ENCODE measurements at regions not wholly inside any gene's neighbourhood (a gene's known extent, or its start where the extent isn't known, plus 50 kb on each side); places are given as distances from the start of the nearest gene placed in this dataset.

- H3K9me3 ChIP-seq: no peaks in the 10 kb centered on the region
- DNase-seq: no peak
- no peaks in the 10 kb centered on the region for H3K4me1 ChIP-seq
- intact Hi-C loops (cut with DNase I; ENCODE audit: low total_unique reads): no loop called here
- H3K27me3 ChIP-seq: no peaks in the 10 kb centered on the region
- no peaks in the 10 kb centered on the region for H3K36me3 ChIP-seq
- no peak overlapping the region for H3K4me3 ChIP-seq
- no peak overlapping the region for H3K27ac ChIP-seq
- in situ Hi-C loops (cut with MboI; ENCODE audit: low pct_ligation_motif_present in 1 of 4, low pct_unique_long_range_greater_than_20kb in 1 of 4, low sequenced_read_pairs in 3 of 4): no loop called here
- TF ChIP-seq CTCF (IDR thresholded peaks at IDR 0.05) (no peak), EP300 (IDR thresholded peaks at IDR 0.05; ENCODE audit: low read depth) (no peak), POLR2A (IDR thresholded peaks at IDR 0.05) (no peak), POLR2AphosphoS5 (IDR thresholded peaks at IDR 0.05) (no peak)
- WGBS, 2 donors (ENCODE audit: low coverage in 1 of 2): 82 to 89% methylated on average over 3 of the region's 3 CpGs
Measured at GRCh38 chr2:155273323-155273722, 574.8 kb downstream of the KCNJ3 start.

- WGBS, 2 donors (ENCODE audit: low coverage in 1 of 2): 73 to 100% methylated on average over 1 to 3 of the region's 3 CpGs
- in situ Hi-C loops (cut with MboI; ENCODE audit: low pct_ligation_motif_present in 1 of 4, low pct_unique_long_range_greater_than_20kb in 1 of 4, low sequenced_read_pairs in 3 of 4): no loop called here
- Histone ChIP-seq H3K9me3 (no peaks in the 10 kb centered on the region), H3K36me3 (no peaks in the 10 kb centered on the region), H3K27ac (no peak overlapping the region), H3K4me1 (no peaks in the 10 kb centered on the region), H3K27me3 (no peaks in the 10 kb centered on the region), H3K4me3 (no peak overlapping the region)
- DNase-seq: no peak
- TF ChIP-seq CTCF (IDR thresholded peaks at IDR 0.05) (no peak), POLR2A (IDR thresholded peaks at IDR 0.05) (no peak), POLR2AphosphoS5 (IDR thresholded peaks at IDR 0.05) (no peak), EP300 (IDR thresholded peaks at IDR 0.05; ENCODE audit: low read depth) (no peak)
- intact Hi-C loops (cut with DNase I; ENCODE audit: low total_unique reads): no loop called here
Measured at GRCh38 chr2:155266583-155266982, 568.1 kb downstream of the KCNJ3 start.

GRCh38 chr2:155266109-155266508 is 567.6 kb downstream of the KCNJ3 start:
- intact Hi-C loops (cut with DNase I; ENCODE audit: low total_unique reads) (no loop called here), in situ Hi-C loops (cut with MboI; ENCODE audit: low pct_ligation_motif_present in 1 of 4, low pct_unique_long_range_greater_than_20kb in 1 of 4, low sequenced_read_pairs in 3 of 4) (no loop called here)
- no peaks in the 10 kb centered on the region for H3K36me3 ChIP-seq
- TF ChIP-seq POLR2AphosphoS5 (IDR thresholded peaks at IDR 0.05) (no peak), EP300 (IDR thresholded peaks at IDR 0.05; ENCODE audit: low read depth) (no peak), POLR2A (IDR thresholded peaks at IDR 0.05) (no peak), CTCF (IDR thresholded peaks at IDR 0.05) (no peak)
- DNase-seq: no peak
- H3K27ac ChIP-seq: no peak overlapping the region
- H3K27me3 ChIP-seq: no peaks in the 10 kb centered on the region
- H3K9me3 ChIP-seq: no peaks in the 10 kb centered on the region
- no peak overlapping the region for H3K4me3 ChIP-seq
- WGBS, 2 donors (ENCODE audit: low coverage in 1 of 2): 89% methylated on average over 1 of the region's 1 CpG; no CpG with 5 or more reads in 1 of the 2 donors
- no peaks in the 10 kb centered on the region for H3K4me1 ChIP-seq

GRCh38 chr2:155256803-155257202 is 558.3 kb downstream of the KCNJ3 start:
- H3K4me1 ChIP-seq: no peaks in the 10 kb centered on the region
- in situ Hi-C loops (cut with MboI; ENCODE audit: low pct_ligation_motif_present in 1 of 4, low pct_unique_long_range_greater_than_20kb in 1 of 4, low sequenced_read_pairs in 3 of 4): no loop called here
- H3K4me3 ChIP-seq: no peak overlapping the region
- H3K27ac ChIP-seq: no peak overlapping the region
- TF ChIP-seq POLR2AphosphoS5 (IDR thresholded peaks at IDR 0.05) (no peak), EP300 (IDR thresholded peaks at IDR 0.05; ENCODE audit: low read depth) (no peak), POLR2A (IDR thresholded peaks at IDR 0.05) (no peak), CTCF (IDR thresholded peaks at IDR 0.05) (no peak)
- H3K9me3 ChIP-seq: no peaks in the 10 kb centered on the region
- no peak for DNase-seq
- no peaks in the 10 kb centered on the region for H3K27me3 ChIP-seq
- intact Hi-C loops (cut with DNase I; ENCODE audit: low total_unique reads): no loop called here
- 95% methylated on average over 6 of the region's 6 CpGs; no CpG with 5 or more reads in 1 of the 2 donors for WGBS, 2 donors (ENCODE audit: low coverage in 1 of 2)
- H3K36me3 ChIP-seq: no peaks in the 10 kb centered on the region
